ENCODE measurements at regions not wholly inside any gene's neighbourhood (a gene's known extent, or its start where the extent isn't known, plus 50 kb on each side); places are given as distances from the start of the nearest gene placed in this dataset.

- TF ChIP-seq CTCF (IDR thresholded peaks at IDR 0.05; ENCODE audit: low read length) (no peak), EZH2 (IDR thresholded peaks at IDR 0.05; ENCODE audit: borderline replicate concordance, low read length) (no peak)
- Histone ChIP-seq H3K9me2 (ENCODE audit: low read depth, low read length) (no peaks in the 10 kb centered on the region), H3K36me3 (ENCODE audit: insufficient read depth, low read length) (no peaks in the 10 kb centered on the region), H4K20me1 (ENCODE audit: insufficient read depth, low read length) (no peaks in the 10 kb centered on the region), H2AFZ (ENCODE audit: low read length) (no peak overlapping the region), H3F3A (ENCODE audit: insufficient read depth, low read length) (no peaks in the 10 kb centered on the region), H3K4me3 (ENCODE audit: low read depth, low read length, poor library complexity, severe bottlenecking) (no peak overlapping the region), H3K79me2 (ENCODE audit: insufficient read depth, low read length) (no peaks in the 10 kb centered on the region), H3K27ac (ENCODE audit: low read depth, low read length, poor library complexity, severe bottlenecking) (no peak overlapping the region), H3K4me2 (ENCODE audit: low read length) (no peak overlapping the region), H3K27me3 (ENCODE audit: insufficient read depth, low read length) (0 out of 2 replicates have a peak, but pooled peaks cover 4% of the 10 kb centered on the region), H3K4me1 (ENCODE audit: insufficient read depth, low read length, severe bottlenecking) (no peaks in the 10 kb centered on the region), H3K9me3 (ENCODE audit: low read length) (no peaks in the 10 kb centered on the region), H3K9ac (ENCODE audit: low read length) (no peak overlapping the region)
These were observed 88.2 kb downstream of the NREP start for GRCh38 chr5:111668477-111669414.

- H3K27ac ChIP-seq (ENCODE audit: low read depth, low read length, poor library complexity, severe bottlenecking): no peak overlapping the region
- no peak overlapping the region for H3K9ac ChIP-seq (ENCODE audit: low read length)
- H3K79me2 ChIP-seq (ENCODE audit: insufficient read depth, low read length): no peaks in the 10 kb centered on the region
- H3K36me3 ChIP-seq (ENCODE audit: insufficient read depth, low read length): no peaks in the 10 kb centered on the region
- no peak for TF ChIP-seq EZH2 (IDR thresholded peaks at IDR 0.05; ENCODE audit: borderline replicate concordance, low read length)
- H3K4me3 ChIP-seq (ENCODE audit: low read depth, low read length, poor library complexity, severe bottlenecking): no peak overlapping the region
- H2AFZ ChIP-seq (ENCODE audit: low read length): no peak overlapping the region
- 0 out of 2 replicates have a peak, but pooled peaks cover 4% of the 10 kb centered on the region for H3K27me3 ChIP-seq (ENCODE audit: insufficient read depth, low read length)
- no peaks in the 10 kb centered on the region for H3K9me2 ChIP-seq (ENCODE audit: low read depth, low read length)
- no peak overlapping the region for H3K4me2 ChIP-seq (ENCODE audit: low read length)
- no peaks in the 10 kb centered on the region for H3F3A ChIP-seq (ENCODE audit: insufficient read depth, low read length)
- no peaks in the 10 kb centered on the region for H3K9me3 ChIP-seq (ENCODE audit: low read length)
- H4K20me1 ChIP-seq (ENCODE audit: insufficient read depth, low read length): no peaks in the 10 kb centered on the region
- no peaks in the 10 kb centered on the region for H3K4me1 ChIP-seq (ENCODE audit: insufficient read depth, low read length, severe bottlenecking)
These were observed 89.8 kb downstream of the NREP start for GRCh38 chr5:111667128-111667736.

GRCh38 chr5:111656580-111656979 is 100.4 kb downstream of the NREP start:
- H3K4me3 ChIP-seq (ENCODE audit: low read depth, low read length, poor library complexity, severe bottlenecking): no peak overlapping the region
- H3K9ac ChIP-seq (ENCODE audit: low read length): no peak overlapping the region
- H4K20me1 ChIP-seq (ENCODE audit: insufficient read depth, low read length): no peaks in the 10 kb centered on the region
- H3K4me2 ChIP-seq (ENCODE audit: low read length): no peak overlapping the region
- TF ChIP-seq EZH2 (IDR thresholded peaks at IDR 0.05; ENCODE audit: borderline replicate concordance, low read length) (no peak), CTCF (IDR thresholded peaks at IDR 0.05; ENCODE audit: low read length) (no peak)
- no peaks in the 10 kb centered on the region for H3K9me3 ChIP-seq (ENCODE audit: low read length)
- H3K9me2 ChIP-seq (ENCODE audit: low read depth, low read length): 0 out of 2 replicates have a peak, but pooled peaks cover 3% of the 10 kb centered on the region
- no peaks in the 10 kb centered on the region for H3F3A ChIP-seq (ENCODE audit: insufficient read depth, low read length)
- no peaks in the 10 kb centered on the region for H3K79me2 ChIP-seq (ENCODE audit: insufficient read depth, low read length)
- H3K4me1 ChIP-seq (ENCODE audit: insufficient read depth, low read length, severe bottlenecking): no peaks in the 10 kb centered on the region
- no peaks in the 10 kb centered on the region for H3K27me3 ChIP-seq (ENCODE audit: insufficient read depth, low read length)
- H3K36me3 ChIP-seq (ENCODE audit: insufficient read depth, low read length): no peaks in the 10 kb centered on the region
- H3K27ac ChIP-seq (ENCODE audit: low read depth, low read length, poor library complexity, severe bottlenecking): no peak overlapping the region
- H2AFZ ChIP-seq (ENCODE audit: low read length): no peak overlapping the region

Measured in OCI-LY1 (cell line).